DOHH2 (cell line): ENCODE measurements at regions not wholly inside any gene's neighbourhood (a gene's known extent, or its start where the extent isn't known, plus 50 kb on each side); places are given as distances from the start of the nearest gene placed in this dataset.

Experiments
- H3F3A ChIP-seq: fragments of 200-600 bp; sonication (generic), shearing (Covaris generic); 2 replicates; pipeline ENCODE4 v1.6.0; 2016; ENCODE audit warnings: antibody characterized with exemption, mild to moderate bottlenecking; ENCODE audit not compliant: control insufficient read depth, insufficient read depth
- H3K27ac ChIP-seq: fragments of 200-600 bp; sonication (generic); 2 replicates; pipeline ENCODE4 v1.5.1; 2014; ENCODE audit warnings: low read depth, mild to moderate bottlenecking, low read length, moderate library complexity
- H3K27me3 ChIP-seq: fragments of 200-600 bp; sonication (generic); 2 replicates; pipeline ENCODE4 v1.6.1; 2014; ENCODE audit warnings: mild to moderate bottlenecking, low read length, mixed read lengths; ENCODE audit not compliant: control insufficient read depth
- H3K36me3 ChIP-seq: fragments of 200-600 bp; sonication (generic); 2 replicates; pipeline ENCODE4 v1.6.1; 2014; ENCODE audit warnings: mild to moderate bottlenecking, low read length, moderate library complexity, mixed read lengths; ENCODE audit not compliant: control insufficient read depth
- H3K4me1 ChIP-seq: fragments of 200-600 bp; sonication (generic); 2 replicates; pipeline ENCODE4 v1.6.1; 2014; ENCODE audit warnings: mild to moderate bottlenecking, low read length, mixed read lengths; ENCODE audit not compliant: control insufficient read depth
- H3K4me2 ChIP-seq: fragments of 200-600 bp; sonication (generic); 2 replicates; pipeline ENCODE4 v1.6.0; 2014; ENCODE audit warnings: mild to moderate bottlenecking, low read length, moderate library complexity
- H3K4me3 ChIP-seq: fragments of 200-600 bp; sonication (generic); 2 replicates; pipeline ENCODE4 v1.5.1; 2014; ENCODE audit warnings: mild to moderate bottlenecking, low read length, mixed read lengths
- H3K79me2 ChIP-seq: fragments of 200-600 bp; sonication (generic); 2 replicates; pipeline ENCODE4 v1.6.1; 2014; ENCODE audit warnings: mild to moderate bottlenecking, low read length, mixed read lengths; ENCODE audit not compliant: control insufficient read depth
- H3K9me2 ChIP-seq: fragments of 200-600 bp; sonication (generic); replicated peaks from 2 replicates; pipeline ENCODE4 v1.6.1; 2014; ENCODE audit warnings: mild to moderate bottlenecking, low read length, mixed read lengths; ENCODE audit not compliant: control insufficient read depth
- H3K9me3 ChIP-seq: fragments of 200-600 bp; sonication (generic); 2 replicates; pipeline ENCODE4 v1.6.1; 2014; ENCODE audit warnings: antibody characterized with exemption, low read length, mixed read lengths; ENCODE audit not compliant: control insufficient read depth, insufficient read depth
- H4K20me1 ChIP-seq: fragments of 200-600 bp; sonication (generic); 2 replicates; pipeline ENCODE4 v1.6.0; 2014; ENCODE audit warnings: low read depth, mild to moderate bottlenecking, antibody characterized with exemption, low read length, moderate library complexity; ENCODE audit not compliant: control insufficient read depth, insufficient read depth
- CTCF ChIP-seq: fragments of 200-600 bp; sonication (generic); IDR thresholded peaks from one replicate; pipeline ENCODE4 v1.5.1; 2014; ENCODE audit warnings: antibody characterized with exemption, mild to moderate bottlenecking, low read depth, low read length; ENCODE audit not compliant: poor library complexity, severe bottlenecking
- EZH2phosphoT487 ChIP-seq: fragments of 200-600 bp; sonication (generic); IDR thresholded peaks from 2 replicates; pipeline ENCODE4 v1.6.1; 2017; ENCODE audit warnings: borderline replicate concordance, mild to moderate bottlenecking, antibody characterized with exemption, low read length, moderate library complexity, mixed read lengths

- Histone ChIP-seq H3K4me1 (no peaks in the 10 kb centered on the region), H3K9me3 (no peaks in the 10 kb centered on the region), H3K4me2 (no peak overlapping the region), H3K79me2 (no peaks in the 10 kb centered on the region), H3K4me3 (no peak overlapping the region), H3K27me3 (no peaks in the 10 kb centered on the region), H4K20me1 (no peaks in the 10 kb centered on the region), H3K36me3 (no peaks in the 10 kb centered on the region), H3F3A (no peaks in the 10 kb centered on the region), H3K9me2 (no peaks in the 10 kb centered on the region), H3K27ac (no peak overlapping the region)
- TF ChIP-seq CTCF (no peak), EZH2phosphoT487 (no peak)
Measured at GRCh38 chr3:81308306-81308705, 453.1 kb downstream of the GBE1 start.

GRCh38 chr3:81307221-81307620, 454.2 kb downstream of the GBE1 start:
- H3K4me2 ChIP-seq = no peak overlapping the region
- H3K27ac ChIP-seq = no peak overlapping the region
- no peak for TF ChIP-seq CTCF
- no peak for TF ChIP-seq EZH2phosphoT487
- H3K36me3 ChIP-seq = no peaks in the 10 kb centered on the region
- no peaks in the 10 kb centered on the region for H3K9me2 ChIP-seq
- H3K9me3 ChIP-seq = no peaks in the 10 kb centered on the region
- H3K4me3 ChIP-seq = no peak overlapping the region
- H3K4me1 ChIP-seq = no peaks in the 10 kb centered on the region
- H3K79me2 ChIP-seq = no peaks in the 10 kb centered on the region
- H3K27me3 ChIP-seq = no peaks in the 10 kb centered on the region
- no peaks in the 10 kb centered on the region for H4K20me1 ChIP-seq
- no peaks in the 10 kb centered on the region for H3F3A ChIP-seq

GRCh38 chr3:81303321-81303720, 458.1 kb downstream of the GBE1 start:
- H3K79me2 ChIP-seq = no peaks in the 10 kb centered on the region
- TF ChIP-seq EZH2phosphoT487 (no peak), CTCF (no peak)
- no peaks in the 10 kb centered on the region for H3K9me3 ChIP-seq
- no peak overlapping the region for H3K4me3 ChIP-seq
- no peaks in the 10 kb centered on the region for H3K9me2 ChIP-seq
- no peaks in the 10 kb centered on the region for H3K4me1 ChIP-seq
- H3F3A ChIP-seq = no peaks in the 10 kb centered on the region
- no peaks in the 10 kb centered on the region for H4K20me1 ChIP-seq
- H3K27ac ChIP-seq = no peak overlapping the region
- no peaks in the 10 kb centered on the region for H3K27me3 ChIP-seq
- no peak overlapping the region for H3K4me2 ChIP-seq
- no peaks in the 10 kb centered on the region for H3K36me3 ChIP-seq

- no peaks in the 10 kb centered on the region for H3K4me1 ChIP-seq
- no peak overlapping the region for H3K4me2 ChIP-seq
- no peaks in the 10 kb centered on the region for H3K9me2 ChIP-seq
- H3K79me2 ChIP-seq = no peaks in the 10 kb centered on the region
- H3K4me3 ChIP-seq = no peak overlapping the region
- H3F3A ChIP-seq = no peaks in the 10 kb centered on the region
- no peaks in the 10 kb centered on the region for H4K20me1 ChIP-seq
- TF ChIP-seq EZH2phosphoT487 = no peak
- peak; percentile 69 for TF ChIP-seq CTCF
- H3K36me3 ChIP-seq = no peaks in the 10 kb centered on the region
- no peak overlapping the region for H3K27ac ChIP-seq
- H3K27me3 ChIP-seq = no peaks in the 10 kb centered on the region
- no peaks in the 10 kb centered on the region for H3K9me3 ChIP-seq
Measured at GRCh38 chr3:81302045-81302444, 459.4 kb downstream of the GBE1 start.
